ENCODE measurements at regions not wholly inside any gene's neighbourhood (a gene's known extent, or its start where the extent isn't known, plus 50 kb on each side); places are given as distances from the start of the nearest gene placed in this dataset.

- TF ChIP-seq CTCF (IDR thresholded peaks at IDR 0.05) (no peak), POLR2A (IDR thresholded peaks at IDR 0.05) (no peak)
Measured at GRCh38 chr12:127516467-127516866, 750.5 kb upstream of the TMEM132C start.

Measured in heart left ventricle (tissue), 13 donors.